Sigmoid colon (tissue), 6 donors: ENCODE measurements at regions not wholly inside any gene's neighbourhood (a gene's known extent, or its start where the extent isn't known, plus 50 kb on each side); places are given as distances from the start of the nearest gene placed in this dataset.

Experiments used
- DNase-seq: peaks from one replicate; pipeline ENCODE4 v3.0.0-alpha.2; 2019
- H3K27ac ChIP-seq, 4 donors: fragments of 200-600 bp; sonication (generic); one replicate each; pipeline ENCODE4 v1.5.1; 2016 to 2019; ENCODE audit warnings: mild to moderate bottlenecking in 1 of 4
- H3K27me3 ChIP-seq, 3 donors: fragments of 200-600 bp; sonication (generic); one replicate each; pipeline ENCODE4 v1.5.1; 2019; ENCODE audit warnings: mild to moderate bottlenecking in 1 of 3
- H3K36me3 ChIP-seq, 4 donors: fragments of 200-600 bp; sonication (generic); one replicate each; pipeline ENCODE4 v1.5.1; 2016 to 2019
- H3K4me1 ChIP-seq, 4 donors: fragments of 200-600 bp; sonication (generic); one replicate each; pipeline ENCODE4 v1.5.1; 2017 to 2019
- H3K4me3 ChIP-seq, 4 donors: fragments of 200-600 bp; sonication (generic); one replicate each; pipeline ENCODE4 v1.5.1; 2017 to 2019; ENCODE audit warnings: mild to moderate bottlenecking in 2 of 4, moderate library complexity in 1 of 4
- H3K9me3 ChIP-seq, 4 donors: fragments of 200-600 bp in 3 of 4; sonication (generic) in 3 of 4; one replicate each; pipeline versions ENCODE4 v1.5.1 to v1.6.1; 2013 to 2019
- CTCF ChIP-seq, 4 experiments: fragments of 450-650 bp in 3 of 4; fragments of 200-600 bp in 1 of 4; IDR thresholded peaks; one replicate each; pipeline ENCODE4 v1.5.1; 2016 to 2019; ENCODE audit warnings: antibody characterized with exemption in 4 of 4, mild to moderate bottlenecking in 3 of 4, moderate library complexity in 2 of 4
- EP300 ChIP-seq, 4 donors: sonication (generic); formaldehyde crosslinking; IDR thresholded peaks; one replicate each; pipeline ENCODE4 v1.6.1; 2017; ENCODE audit warnings: antibody characterized with exemption in 4 of 4
- POLR2A ChIP-seq, 2 donors: fragments of 450-650 bp; IDR thresholded peaks; one replicate each; pipeline ENCODE4 v1.6.1; 2016; ENCODE audit warnings: antibody characterized with exemption in 2 of 2, mild to moderate bottlenecking in 2 of 2, moderate library complexity in 2 of 2
- POLR2AphosphoS5 ChIP-seq, 4 donors: sonication (generic); formaldehyde crosslinking; IDR thresholded peaks; one replicate each; pipeline ENCODE4 v1.6.1; 2017; ENCODE audit warnings: antibody characterized with exemption in 4 of 4
- WGBS, 2 donors: extraction: QIAGEN DNeasy Blood & Tissue Kit; methylation state at CpG; one replicate each; pipeline ENCODE4 v1.1.7; 2013; 5-methylcytosine and 5-hydroxymethylcytosine counted together
- intact Hi-C: fragments of 100-400 bp; cut with DNase I; formaldehyde crosslinking; loops from one replicate; pipeline ENCODE4 v1.15.1; 2023
- donor health status: healthy with polysubstance abuse.
- donor health status: healthy.

- intact Hi-C loops, result no loop called here
- Histone ChIP-seq H3K9me3 (no peaks in the 10 kb centered on the region), H3K27me3 (peaks cover 0 to 6% (median 0%) of the 10 kb centered on the region in 3 donors), H3K27ac (no peak overlapping the region), H3K4me3 (no peak overlapping the region), H3K36me3 (no peaks in the 10 kb centered on the region), H3K4me1 (no peaks in the 10 kb centered on the region)
- DNase-seq, result peak; percentile 40
- TF ChIP-seq EP300 (IDR thresholded peaks at IDR 0.05) (no peak), POLR2AphosphoS5 (IDR thresholded peaks at IDR 0.05) (no peak), POLR2A (IDR thresholded peaks at IDR 0.05) (no peak), CTCF (IDR thresholded peaks at IDR 0.05) (no peak)
- 89 to 92% methylated on average over 8 of the region's 8 CpGs for WGBS, 2 donors
Observed at GRCh38 chr3:13134879-13135206, 61.6 kb upstream of the IQSEC1 start.

GRCh38 chr3:13134166-13134878 lies 61.1 kb upstream of the IQSEC1 start:
- intact Hi-C loops, result no loop called here
- 88 to 91% methylated on average over 12 of the region's 12 CpGs for WGBS, 2 donors
- H3K27ac ChIP-seq, result no peak overlapping the region

GRCh38 chr3:13133471-13133981 lies 60.3 kb upstream of the IQSEC1 start:
- DNase-seq, result peak; percentile 30
- intact Hi-C loops, result no loop called here
- no peaks in the 10 kb centered on the region for H3K36me3 ChIP-seq
- no peaks in the 10 kb centered on the region for H3K4me1 ChIP-seq
- TF ChIP-seq POLR2AphosphoS5 (IDR thresholded peaks at IDR 0.05) (no peak), POLR2A (IDR thresholded peaks at IDR 0.05) (no peak), EP300 (IDR thresholded peaks at IDR 0.05) (no peak), CTCF (IDR thresholded peaks at IDR 0.05) (no peak)
- H3K9me3 ChIP-seq, result no peaks in the 10 kb centered on the region
- H3K27ac ChIP-seq, result no peak overlapping the region
- H3K27me3 ChIP-seq, result peaks cover 0 to 6% (median 0%) of the 10 kb centered on the region in 3 donors
- WGBS, 2 donors, result 66 to 73% methylated on average over 14 of the region's 14 CpGs
- no peak overlapping the region for H3K4me3 ChIP-seq

More at GRCh38 chr3:13134166-13134878, 61.1 kb upstream of the IQSEC1 start:
- Histone ChIP-seq H3K9me3 (no peaks in the 10 kb centered on the region), H3K4me3 (no peak overlapping the region), H3K36me3 (no peaks in the 10 kb centered on the region), H3K27me3 (peaks cover 0 to 6% (median 0%) of the 10 kb centered on the region in 3 donors), H3K4me1 (no peaks in the 10 kb centered on the region)
- DNase-seq, result peak; percentile 40
- TF ChIP-seq EP300 (IDR thresholded peaks at IDR 0.05), result no peak
- no peak for TF ChIP-seq CTCF (IDR thresholded peaks at IDR 0.05)
- TF ChIP-seq POLR2A (IDR thresholded peaks at IDR 0.05), result no peak
- TF ChIP-seq POLR2AphosphoS5 (IDR thresholded peaks at IDR 0.05), result no peak

- Histone ChIP-seq H3K4me1 (no peaks in the 10 kb centered on the region), H3K27me3 (peaks cover 0 to 6% (median 0%) of the 10 kb centered on the region in 3 donors), H3K4me3 (no peak overlapping the region), H3K9me3 (no peaks in the 10 kb centered on the region), H3K36me3 (no peaks in the 10 kb centered on the region), H3K27ac (no peak overlapping the region)
- TF ChIP-seq POLR2AphosphoS5 (IDR thresholded peaks at IDR 0.05) (no peak), CTCF (IDR thresholded peaks at IDR 0.05) (no peak), EP300 (IDR thresholded peaks at IDR 0.05) (no peak), POLR2A (IDR thresholded peaks at IDR 0.05) (no peak)
- intact Hi-C loops, result no loop called here
- no peak for DNase-seq
- 44 to 57% methylated on average over 6 of the region's 6 CpGs for WGBS, 2 donors
Observed at GRCh38 chr3:13132731-13133410, 59.6 kb upstream of the IQSEC1 start.
